Ishikawa (cell line): ENCODE measurements at regions not wholly inside any gene's neighbourhood (a gene's known extent, or its start where the extent isn't known, plus 50 kb on each side); places are given as distances from the start of the nearest gene placed in this dataset.

ENCODE experiments used
- CEBPB ChIP-seq: IDR thresholded peaks from 2 replicates; pipeline ENCODE4 v1.6.1; 2012
- CREB1 ChIP-seq: IDR thresholded peaks from 2 replicates; pipeline ENCODE4 v1.6.1; 2012; ENCODE audit warnings: low read depth
- EGR1 ChIP-seq: IDR thresholded peaks from 2 replicates; pipeline ENCODE4 v1.6.1; 2012
- EP300 ChIP-seq: IDR thresholded peaks from 2 replicates; pipeline ENCODE4 v1.6.1; 2012; ENCODE audit warnings: borderline replicate concordance
- FOXM1 ChIP-seq: IDR thresholded peaks from 2 replicates; pipeline ENCODE4 v1.6.1; 2012; ENCODE audit warnings: low read depth, borderline replicate concordance
- NFIC ChIP-seq: IDR thresholded peaks from 2 replicates; pipeline ENCODE4 v1.6.1; 2012
- RAD21 ChIP-seq: IDR thresholded peaks from 2 replicates; pipeline ENCODE4 v1.6.1; 2012; ENCODE audit warnings: low read depth
- TAF1 ChIP-seq: IDR thresholded peaks from 2 replicates; pipeline ENCODE4 v1.6.1; 2012; ENCODE audit warnings: low read depth, mild to moderate bottlenecking
- TCF12 ChIP-seq: IDR thresholded peaks from 2 replicates; pipeline ENCODE4 v1.6.1; 2012; ENCODE audit warnings: low read depth
- TEAD4 ChIP-seq: IDR thresholded peaks from 2 replicates; pipeline ENCODE4 v1.6.1; 2012
- USF1 ChIP-seq: IDR thresholded peaks from 2 replicates; pipeline ENCODE4 v1.6.1; 2012
- YY1 ChIP-seq: IDR thresholded peaks from 2 replicates; pipeline ENCODE4 v1.6.1; 2012; ENCODE audit warnings: low read depth
- TF ChIP-seq, protein P1 (sequence below): IDR thresholded peaks from 2 replicates; pipeline ENCODE4 v1.6.1; 2012
- TF ChIP-seq, protein P2 (sequence below): IDR thresholded peaks from 2 replicates; pipeline ENCODE4 v1.6.1; 2012; ENCODE audit warnings: low read depth, mild to moderate bottlenecking

- no peak for TF ChIP-seq TAF1
- no peak for TF ChIP-seq USF1
- TF ChIP-seq, protein P1, sequence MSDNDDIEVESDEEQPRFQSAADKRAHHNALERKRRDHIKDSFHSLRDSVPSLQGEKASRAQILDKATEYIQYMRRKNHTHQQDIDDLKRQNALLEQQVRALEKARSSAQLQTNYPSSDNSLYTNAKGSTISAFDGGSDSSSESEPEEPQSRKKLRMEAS: no peak
- TF ChIP-seq EP300: no peak
- TF ChIP-seq CREB1: no peak
- TF ChIP-seq EGR1: no peak
- no peak for TF ChIP-seq CEBPB
- no peak for TF ChIP-seq NFIC
- no peak for TF ChIP-seq YY1
- TF ChIP-seq TEAD4: no peak
- TF ChIP-seq FOXM1: no peak
- TF ChIP-seq TCF12: no peak
- no peak for TF ChIP-seq RAD21
- TF ChIP-seq, protein P2, sequence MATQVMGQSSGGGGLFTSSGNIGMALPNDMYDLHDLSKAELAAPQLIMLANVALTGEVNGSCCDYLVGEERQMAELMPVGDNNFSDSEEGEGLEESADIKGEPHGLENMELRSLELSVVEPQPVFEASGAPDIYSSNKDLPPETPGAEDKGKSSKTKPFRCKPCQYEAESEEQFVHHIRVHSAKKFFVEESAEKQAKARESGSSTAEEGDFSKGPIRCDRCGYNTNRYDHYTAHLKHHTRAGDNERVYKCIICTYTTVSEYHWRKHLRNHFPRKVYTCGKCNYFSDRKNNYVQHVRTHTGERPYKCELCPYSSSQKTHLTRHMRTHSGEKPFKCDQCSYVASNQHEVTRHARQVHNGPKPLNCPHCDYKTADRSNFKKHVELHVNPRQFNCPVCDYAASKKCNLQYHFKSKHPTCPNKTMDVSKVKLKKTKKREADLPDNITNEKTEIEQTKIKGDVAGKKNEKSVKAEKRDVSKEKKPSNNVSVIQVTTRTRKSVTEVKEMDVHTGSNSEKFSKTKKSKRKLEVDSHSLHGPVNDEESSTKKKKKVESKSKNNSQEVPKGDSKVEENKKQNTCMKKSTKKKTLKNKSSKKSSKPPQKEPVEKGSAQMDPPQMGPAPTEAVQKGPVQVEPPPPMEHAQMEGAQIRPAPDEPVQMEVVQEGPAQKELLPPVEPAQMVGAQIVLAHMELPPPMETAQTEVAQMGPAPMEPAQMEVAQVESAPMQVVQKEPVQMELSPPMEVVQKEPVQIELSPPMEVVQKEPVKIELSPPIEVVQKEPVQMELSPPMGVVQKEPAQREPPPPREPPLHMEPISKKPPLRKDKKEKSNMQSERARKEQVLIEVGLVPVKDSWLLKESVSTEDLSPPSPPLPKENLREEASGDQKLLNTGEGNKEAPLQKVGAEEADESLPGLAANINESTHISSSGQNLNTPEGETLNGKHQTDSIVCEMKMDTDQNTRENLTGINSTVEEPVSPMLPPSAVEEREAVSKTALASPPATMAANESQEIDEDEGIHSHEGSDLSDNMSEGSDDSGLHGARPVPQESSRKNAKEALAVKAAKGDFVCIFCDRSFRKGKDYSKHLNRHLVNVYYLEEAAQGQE: no peak
Measured at GRCh38 chr2:123644053-123644452, 381.0 kb upstream of the CNTNAP5 start.
